ENCODE measurements at regions not wholly inside any gene's neighbourhood (a gene's known extent, or its start where the extent isn't known, plus 50 kb on each side); places are given as distances from the start of the nearest gene placed in this dataset.

DNA sequence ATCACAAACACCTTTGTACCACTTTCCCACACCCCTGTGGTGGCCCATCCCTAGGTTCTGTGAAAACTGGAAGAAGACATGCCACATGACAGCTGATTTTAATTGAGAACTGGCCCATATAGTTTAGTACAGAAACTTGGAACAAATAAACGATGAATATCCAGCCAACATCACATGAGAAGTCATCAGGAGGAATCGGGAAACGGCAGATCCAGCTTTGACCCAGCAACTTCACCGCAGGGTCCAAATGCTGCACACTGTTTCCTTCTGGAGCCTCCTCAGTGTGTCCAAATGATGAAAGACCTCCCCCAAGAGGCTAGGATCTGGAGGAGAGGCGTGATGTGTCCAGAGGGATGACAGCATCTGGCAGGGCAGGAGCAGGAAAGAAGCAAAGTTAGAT lies 75.5 kb downstream of the COPS8 start:
- no peak overlapping the region for H3K27ac ChIP-seq (ENCODE audit: low read depth in 1 of 2, low read length in 2 of 2)
- no peaks in the 10 kb centered on the region for H3K4me1 ChIP-seq (ENCODE audit: control insufficient read depth in 1 of 2, insufficient read depth in 2 of 2, low read length in 2 of 2)
- H3K79me2 ChIP-seq (ENCODE audit: insufficient read depth, low read length) = no peaks in the 10 kb centered on the region
- H2AFZ ChIP-seq (ENCODE audit: insufficient read depth, low read depth, low read length, poor library complexity, severe bottlenecking) = no peak overlapping the region
- no peaks in the 10 kb centered on the region for H3K4me1 Mint-ChIP-seq
- no peak overlapping the region for H3K9ac ChIP-seq (ENCODE audit: insufficient read depth, low read length, poor library complexity, severe bottlenecking)
- no peaks in the 10 kb centered on the region for H4K20me1 ChIP-seq (ENCODE audit: insufficient read depth, low read length)
- intact Hi-C loops (cut with micrococcal nuclease) = no loop called here
- no peak overlapping the region for H3K4me3 Mint-ChIP-seq
- WGBS (ENCODE audit: insufficient coverage) = 100% methylated on average over 5 of the region's 5 CpGs
- peaks cover 12 to 25% (median 20%) of the 10 kb centered on the region in 3 donors for H3K27me3 Mint-ChIP-seq (ENCODE audit: low read depth in 3 of 3)
- DNase-seq = no peak
- no peaks in the 10 kb centered on the region for H3K36me3 ChIP-seq (replicated peaks in 1 of 2; ENCODE audit: control insufficient read depth in 1 of 2, insufficient read depth in 2 of 2, low read length in 2 of 2)
- H3K27me3 ChIP-seq (ENCODE audit: control insufficient read depth in 2 of 2, insufficient read depth in 2 of 2, low read length in 2 of 2) = peaks cover 0 to 4% of the 10 kb centered on the region in 2 donors
- no peak overlapping the region for H3K4me2 ChIP-seq (replicated peaks; ENCODE audit: extremely low read depth, low read length, poor library complexity, severe bottlenecking)
- H3K9me3 Mint-ChIP-seq = no peaks in the 10 kb centered on the region
- TF ChIP-seq, protein P1, sequence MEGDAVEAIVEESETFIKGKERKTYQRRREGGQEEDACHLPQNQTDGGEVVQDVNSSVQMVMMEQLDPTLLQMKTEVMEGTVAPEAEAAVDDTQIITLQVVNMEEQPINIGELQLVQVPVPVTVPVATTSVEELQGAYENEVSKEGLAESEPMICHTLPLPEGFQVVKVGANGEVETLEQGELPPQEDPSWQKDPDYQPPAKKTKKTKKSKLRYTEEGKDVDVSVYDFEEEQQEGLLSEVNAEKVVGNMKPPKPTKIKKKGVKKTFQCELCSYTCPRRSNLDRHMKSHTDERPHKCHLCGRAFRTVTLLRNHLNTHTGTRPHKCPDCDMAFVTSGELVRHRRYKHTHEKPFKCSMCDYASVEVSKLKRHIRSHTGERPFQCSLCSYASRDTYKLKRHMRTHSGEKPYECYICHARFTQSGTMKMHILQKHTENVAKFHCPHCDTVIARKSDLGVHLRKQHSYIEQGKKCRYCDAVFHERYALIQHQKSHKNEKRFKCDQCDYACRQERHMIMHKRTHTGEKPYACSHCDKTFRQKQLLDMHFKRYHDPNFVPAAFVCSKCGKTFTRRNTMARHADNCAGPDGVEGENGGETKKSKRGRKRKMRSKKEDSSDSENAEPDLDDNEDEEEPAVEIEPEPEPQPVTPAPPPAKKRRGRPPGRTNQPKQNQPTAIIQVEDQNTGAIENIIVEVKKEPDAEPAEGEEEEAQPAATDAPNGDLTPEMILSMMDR (IDR thresholded peaks at IDR 0.05) = no peak
- no peaks in the 10 kb centered on the region for H3K9me3 ChIP-seq (replicated peaks in 1 of 2; ENCODE audit: control insufficient read depth in 1 of 2, insufficient read depth in 1 of 2, low read length in 2 of 2)
- H3K36me3 Mint-ChIP-seq = no peaks in the 10 kb centered on the region
- no peak overlapping the region for H3K4me3 ChIP-seq (replicated peaks in 1 of 3; ENCODE audit: low read depth in 2 of 3, low read length in 3 of 3)
- H3K27ac Mint-ChIP-seq = peak overlapping the region in 1 of 7 donors; percentile 2

DNA sequence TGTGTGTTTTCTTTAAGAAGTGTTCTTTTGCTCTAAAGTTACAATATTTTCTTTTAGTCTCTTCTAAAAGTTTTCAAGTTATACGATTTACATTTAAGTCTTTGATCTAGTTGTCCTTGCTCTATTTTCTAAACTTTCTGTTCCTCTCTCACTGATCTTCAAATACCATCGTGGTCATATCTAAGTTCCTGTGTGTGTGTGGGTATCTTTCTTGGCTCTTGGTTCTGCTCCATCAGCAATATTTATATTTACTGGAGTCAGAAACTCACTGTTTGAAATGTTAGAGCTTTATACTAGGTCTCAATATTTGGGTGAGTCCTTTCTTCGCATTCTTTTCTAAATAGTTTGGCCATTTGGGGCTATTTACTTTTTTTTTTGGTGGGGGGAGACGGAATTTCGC lies 77.3 kb downstream of the COPS8 start:
- no CpG with 5 or more reads among the region's 5 CpGs for WGBS (ENCODE audit: insufficient coverage)
- TF ChIP-seq, protein P1 (IDR thresholded peaks at IDR 0.05) = no peak
- Histone ChIP-seq H3K27me3 (ENCODE audit: control insufficient read depth in 2 of 2, insufficient read depth in 2 of 2, low read length in 2 of 2) (peaks cover 0 to 2% of the 10 kb centered on the region in 2 donors), H3K36me3 (replicated peaks in 1 of 2; ENCODE audit: control insufficient read depth in 1 of 2, insufficient read depth in 2 of 2, low read length in 2 of 2) (no peaks in the 10 kb centered on the region), H3K9me3 (replicated peaks in 1 of 2; ENCODE audit: control insufficient read depth in 1 of 2, insufficient read depth in 1 of 2, low read length in 2 of 2) (no peaks in the 10 kb centered on the region), H3K79me2 (ENCODE audit: insufficient read depth, low read length) (no peaks in the 10 kb centered on the region), H4K20me1 (ENCODE audit: insufficient read depth, low read length) (no peaks in the 10 kb centered on the region), H3K4me1 (ENCODE audit: control insufficient read depth in 1 of 2, insufficient read depth in 2 of 2, low read length in 2 of 2) (no peaks in the 10 kb centered on the region), H3K4me3 (replicated peaks in 1 of 3; ENCODE audit: low read depth in 2 of 3, low read length in 3 of 3) (no peak overlapping the region), H3K4me2 (replicated peaks; ENCODE audit: extremely low read depth, low read length, poor library complexity, severe bottlenecking) (no peak overlapping the region), H2AFZ (ENCODE audit: insufficient read depth, low read depth, low read length, poor library complexity, severe bottlenecking) (no peak overlapping the region), H3K9ac (ENCODE audit: insufficient read depth, low read length, poor library complexity, severe bottlenecking) (no peak overlapping the region), H3K27ac (ENCODE audit: low read depth in 1 of 2, low read length in 2 of 2) (no peak overlapping the region)
- H3K4me1 Mint-ChIP-seq = no peaks in the 10 kb centered on the region
- H3K4me3 Mint-ChIP-seq = no peak overlapping the region
- no peaks in the 10 kb centered on the region for H3K36me3 Mint-ChIP-seq
- intact Hi-C loops (cut with micrococcal nuclease) = no loop called here
- H3K9me3 Mint-ChIP-seq = peaks cover 0 to 2% (median under 1%) of the 10 kb centered on the region in 7 donors
- peaks cover 4 to 14% (median 10%) of the 10 kb centered on the region in 3 donors for H3K27me3 Mint-ChIP-seq (ENCODE audit: low read depth in 3 of 3)
- H3K27ac Mint-ChIP-seq = no peak overlapping the region
- no peak for DNase-seq
